SK-N-MC (cell line): ENCODE measurements at regions not wholly inside any gene's neighbourhood (a gene's known extent, or its start where the extent isn't known, plus 50 kb on each side); places are given as distances from the start of the nearest gene placed in this dataset.

Experiments
- DNase-seq: peaks from one replicate; pipeline ENCODE4 v3.0.0-alpha.2; 2011; ENCODE audit warnings: low read depth, low spot score
- H3K27ac ChIP-seq: fragments of 200-600 bp; sonication (generic); 2 replicates; pipeline ENCODE4 v1.5.1; 2016; ENCODE audit warnings: mixed run types
- H3K36me3 ChIP-seq: fragments of 200-600 bp; sonication (generic); 2 replicates; pipeline ENCODE4 v1.6.1; 2017; ENCODE audit warnings: antibody characterized with exemption, low read length, mixed read lengths; ENCODE audit not compliant: insufficient read depth
- H3K4me3 ChIP-seq: fragments of 200-600 bp; sonication (generic); 2 replicates; pipeline ENCODE4 v1.5.1; 2016
- H3K9ac ChIP-seq: fragments of 200-600 bp; sonication (generic); 2 replicates; pipeline ENCODE4 v1.8.0; 2017; ENCODE audit warnings: mixed run types, mixed read lengths; ENCODE audit not compliant: insufficient read length
- H3K9me3 ChIP-seq: fragments of 200-600 bp; sonication (generic); 2 replicates; pipeline ENCODE4 v1.6.1; 2017; ENCODE audit warnings: low read depth, mild to moderate bottlenecking, antibody characterized with exemption, low read length, moderate library complexity, mixed read lengths
- EZH2 ChIP-seq: fragments of 200-600 bp; sonication (generic); IDR thresholded peaks from one replicate; pipeline ENCODE4 v1.6.1; 2017; ENCODE audit warnings: antibody characterized with exemption
- FOXP2 ChIP-seq: optimal IDR thresholded peaks from 2 replicates; pipeline ENCODE3; 2011; ENCODE audit warnings: mild to moderate bottlenecking, moderate library complexity; ENCODE audit not compliant: insufficient read depth; ENCODE audit errors: extremely low read length, control extremely low read depth
- POLR2AphosphoS5 ChIP-seq: IDR thresholded peaks from 2 replicates; pipeline ENCODE4 v1.6.1; 2012; ENCODE audit warnings: mild to moderate bottlenecking, low read depth, low read length, borderline replicate concordance

DNA sequence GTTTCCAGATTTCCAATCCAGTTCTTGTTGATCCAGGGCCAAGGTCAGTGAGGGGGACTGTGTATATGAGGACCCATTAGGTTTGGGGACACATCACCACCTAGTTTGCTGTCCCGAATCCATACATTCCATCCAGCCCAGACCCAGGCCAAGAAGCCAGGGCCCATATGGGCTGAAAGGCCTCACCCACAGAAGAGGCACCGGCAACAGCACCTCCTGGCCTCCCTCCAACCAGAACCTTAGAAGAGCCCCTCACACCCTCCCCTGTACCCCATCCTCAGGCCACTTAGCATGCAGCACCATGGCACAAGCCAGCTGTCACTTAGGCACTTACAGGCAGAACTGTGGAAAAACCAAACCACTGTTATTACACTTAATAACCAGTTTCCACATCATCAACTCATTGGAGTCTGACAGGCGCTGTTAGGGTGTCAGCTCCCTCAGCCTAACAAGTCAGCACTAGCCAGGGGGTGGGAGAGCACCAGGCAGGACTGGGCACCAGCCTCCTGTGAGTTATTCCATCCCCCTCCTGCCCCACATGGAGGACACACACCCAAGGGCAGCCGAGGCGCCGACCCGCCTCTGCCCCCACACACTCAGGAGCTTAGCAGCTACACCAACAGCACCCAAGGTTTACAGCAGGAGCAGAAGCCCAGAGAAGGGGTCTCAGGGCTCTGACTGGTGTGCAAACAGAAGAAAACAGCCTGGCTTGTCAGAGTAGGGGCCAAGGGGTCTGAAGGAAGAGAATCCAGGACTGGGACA is 132.0 kb downstream of the BUD13 start:
- H3K9me3 ChIP-seq: no peaks in the 10 kb centered on the region
- no peak for TF ChIP-seq POLR2AphosphoS5
- TF ChIP-seq FOXP2: no peak
- no peak for TF ChIP-seq EZH2
- H3K4me3 ChIP-seq: no peak overlapping the region
- H3K27ac ChIP-seq: no peak overlapping the region
- no peak for DNase-seq
- H3K9ac ChIP-seq: no peak overlapping the region
- no peaks in the 10 kb centered on the region for H3K36me3 ChIP-seq

DNA sequence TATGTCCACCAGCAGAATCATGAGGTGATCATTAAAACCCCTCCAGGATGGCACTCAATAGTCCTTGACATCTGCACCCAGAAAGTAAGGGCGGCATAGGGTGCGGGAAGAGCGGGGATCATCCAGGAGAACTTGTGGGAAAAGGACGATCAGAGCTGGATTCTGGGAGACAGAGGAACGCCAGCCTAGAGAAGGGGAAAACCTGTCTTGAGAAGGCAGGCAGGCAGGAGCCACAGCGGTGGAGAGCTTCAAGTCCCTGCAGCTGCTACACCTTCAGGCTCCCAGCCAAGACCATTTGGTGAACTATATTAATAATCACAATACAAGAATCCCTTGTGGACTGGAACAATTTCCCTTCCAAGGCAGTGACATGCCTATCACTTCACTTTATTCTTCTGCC is 134.3 kb downstream of the BUD13 start:
- H3K36me3 ChIP-seq: no peaks in the 10 kb centered on the region
- no peak overlapping the region for H3K9ac ChIP-seq
- no peaks in the 10 kb centered on the region for H3K9me3 ChIP-seq
- H3K4me3 ChIP-seq: no peak overlapping the region
- DNase-seq: no peak
- TF ChIP-seq FOXP2 (no peak), POLR2AphosphoS5 (no peak), EZH2 (no peak)
- H3K27ac ChIP-seq: no peak overlapping the region

DNA sequence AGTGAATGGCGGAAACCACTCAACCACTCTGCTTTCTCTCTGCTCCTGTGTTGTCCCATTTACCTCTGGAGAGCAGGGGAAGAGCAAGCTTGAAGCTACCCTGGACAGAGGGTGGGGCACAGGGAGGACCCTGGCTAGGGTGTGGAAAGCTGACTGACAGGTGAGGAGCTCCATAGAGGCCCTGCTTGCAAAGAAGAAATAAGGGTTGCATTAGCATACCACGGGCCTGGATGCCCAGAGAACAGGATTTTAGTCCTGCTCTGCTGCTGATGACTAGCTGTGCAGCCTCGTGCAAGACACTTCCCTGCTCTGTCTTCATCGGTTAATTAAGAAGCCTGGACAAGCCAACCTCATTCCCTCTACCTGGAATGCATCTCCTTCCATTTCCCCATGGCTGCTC is 135.0 kb downstream of the BUD13 start:
- Histone ChIP-seq H3K27ac (no peak overlapping the region), H3K9ac (no peak overlapping the region), H3K4me3 (no peak overlapping the region), H3K9me3 (no peaks in the 10 kb centered on the region), H3K36me3 (no peaks in the 10 kb centered on the region)
- no peak for DNase-seq
- TF ChIP-seq EZH2 (no peak), POLR2AphosphoS5 (no peak), FOXP2 (no peak)

DNA sequence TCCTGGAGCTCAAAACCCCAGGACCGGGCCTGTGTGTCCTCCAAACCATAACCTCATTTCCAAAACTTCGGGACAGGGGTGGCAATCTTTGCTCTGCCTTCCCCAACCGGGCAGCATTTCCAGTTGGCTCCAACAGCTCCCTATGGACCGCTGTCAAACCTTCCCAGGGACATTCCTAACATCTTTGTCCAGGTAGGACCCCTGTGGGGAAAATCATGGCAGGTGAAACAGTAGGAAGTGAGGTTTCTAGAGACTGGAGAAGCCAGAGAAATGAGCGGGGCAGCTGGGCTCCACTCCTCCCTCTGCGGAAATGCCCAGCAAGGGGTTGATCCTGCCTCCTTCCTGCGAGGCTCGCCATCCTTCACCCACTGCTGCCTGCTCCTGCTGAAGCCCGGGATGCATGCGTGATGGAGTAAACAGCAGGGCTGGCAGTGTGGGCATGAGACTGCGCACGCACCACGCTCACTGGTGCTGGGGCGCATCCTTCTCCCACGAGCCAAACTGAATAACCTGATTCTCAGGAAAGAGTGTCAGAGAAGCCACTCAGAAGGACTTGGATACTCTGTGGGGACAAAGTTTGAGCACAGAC is 136.4 kb downstream of the BUD13 start:
- Histone ChIP-seq H3K9ac (no peak overlapping the region), H3K9me3 (no peaks in the 10 kb centered on the region), H3K4me3 (no peak overlapping the region), H3K27ac (no peak overlapping the region), H3K36me3 (no peaks in the 10 kb centered on the region)
- no peak for DNase-seq
- TF ChIP-seq POLR2AphosphoS5 (no peak), FOXP2 (no peak), EZH2 (no peak)

DNA sequence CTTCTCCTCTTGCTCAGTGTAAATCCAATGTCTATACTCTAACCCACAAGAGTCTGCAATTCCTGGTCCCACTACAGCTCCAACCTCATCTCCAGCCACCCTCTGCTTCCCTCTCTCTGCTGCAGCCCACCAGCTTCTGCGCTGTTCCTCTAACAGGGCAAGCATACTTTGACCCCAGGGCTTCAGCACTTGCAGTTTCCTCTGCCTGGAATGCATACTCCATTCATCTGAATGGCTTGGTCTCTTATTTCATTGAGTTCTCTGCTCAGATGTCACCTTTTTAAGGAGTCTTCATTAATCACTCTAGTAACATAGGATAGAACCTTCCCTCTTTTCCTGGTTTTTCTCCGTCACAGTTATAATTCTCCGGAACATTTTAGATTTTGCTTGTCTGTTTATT is 141.6 kb downstream of the BUD13 start:
- Histone ChIP-seq H3K27ac (no peak overlapping the region), H3K9me3 (no peaks in the 10 kb centered on the region), H3K36me3 (no peaks in the 10 kb centered on the region), H3K4me3 (no peak overlapping the region), H3K9ac (no peak overlapping the region)
- TF ChIP-seq EZH2 (no peak), FOXP2 (no peak)
- no peak for DNase-seq

DNA sequence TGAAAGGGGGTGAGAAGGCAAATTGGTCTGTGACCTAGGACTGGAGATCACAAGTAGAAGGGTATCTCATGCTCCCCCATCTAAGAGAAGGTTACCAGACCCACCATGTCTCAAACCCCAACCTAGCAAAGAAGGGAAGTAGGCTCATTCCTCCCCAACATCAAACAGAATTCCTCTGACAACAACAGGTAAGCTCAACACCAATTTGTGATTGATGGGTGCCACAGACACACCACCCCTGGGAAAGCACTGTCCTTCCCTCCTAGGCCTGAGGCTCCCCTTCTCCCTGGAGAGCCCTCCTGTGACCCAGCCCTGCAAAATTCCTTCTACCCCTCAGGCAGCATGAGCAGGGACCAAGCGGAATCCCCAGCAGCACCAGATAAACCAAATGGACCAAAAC is 154.3 kb downstream of the BUD13 start:
- Histone ChIP-seq H3K4me3 (no peak overlapping the region), H3K27ac (no peak overlapping the region), H3K9ac (no peak overlapping the region), H3K9me3 (no peaks in the 10 kb centered on the region), H3K36me3 (no peaks in the 10 kb centered on the region)
- TF ChIP-seq FOXP2 (no peak), POLR2AphosphoS5 (no peak), EZH2 (no peak)
- no peak for DNase-seq

DNA sequence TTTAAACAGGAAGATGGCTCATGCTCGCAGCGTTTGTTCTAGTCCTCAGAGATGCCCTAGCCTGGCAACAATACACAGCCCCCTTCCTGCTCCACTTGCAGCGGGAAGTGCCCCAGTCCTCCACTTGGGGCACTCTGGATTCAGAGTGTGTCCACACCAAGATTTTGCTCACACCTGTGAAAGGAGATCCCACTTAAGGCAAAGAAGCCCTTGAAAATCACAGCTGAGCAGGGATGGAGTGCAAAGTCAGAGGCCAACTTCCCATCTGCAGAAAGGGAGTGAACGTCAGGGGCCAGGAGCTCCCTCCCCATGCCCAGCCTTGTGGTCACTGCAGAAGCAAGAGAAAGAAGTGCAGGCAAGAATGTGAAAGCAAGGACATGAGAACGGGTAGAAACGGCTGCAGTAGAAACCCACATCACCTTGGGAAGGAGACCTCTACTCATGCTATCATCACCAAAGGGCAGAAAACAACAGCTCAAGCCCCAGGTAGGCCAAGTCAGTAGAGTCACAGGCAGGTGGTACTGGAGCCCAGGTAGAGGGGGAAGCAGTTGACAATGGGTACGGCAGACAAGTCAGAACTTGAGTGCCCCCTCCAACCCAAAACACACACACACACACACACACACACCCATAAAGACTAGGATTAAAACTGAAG is 157.4 kb downstream of the BUD13 start:
- no peak for TF ChIP-seq POLR2AphosphoS5
- TF ChIP-seq FOXP2: no peak
- no peak for TF ChIP-seq EZH2
- Histone ChIP-seq H3K4me3 (no peak overlapping the region), H3K27ac (no peak overlapping the region), H3K36me3 (no peaks in the 10 kb centered on the region), H3K9me3 (no peaks in the 10 kb centered on the region), H3K9ac (no peak overlapping the region)
- DNase-seq: no peak

DNA sequence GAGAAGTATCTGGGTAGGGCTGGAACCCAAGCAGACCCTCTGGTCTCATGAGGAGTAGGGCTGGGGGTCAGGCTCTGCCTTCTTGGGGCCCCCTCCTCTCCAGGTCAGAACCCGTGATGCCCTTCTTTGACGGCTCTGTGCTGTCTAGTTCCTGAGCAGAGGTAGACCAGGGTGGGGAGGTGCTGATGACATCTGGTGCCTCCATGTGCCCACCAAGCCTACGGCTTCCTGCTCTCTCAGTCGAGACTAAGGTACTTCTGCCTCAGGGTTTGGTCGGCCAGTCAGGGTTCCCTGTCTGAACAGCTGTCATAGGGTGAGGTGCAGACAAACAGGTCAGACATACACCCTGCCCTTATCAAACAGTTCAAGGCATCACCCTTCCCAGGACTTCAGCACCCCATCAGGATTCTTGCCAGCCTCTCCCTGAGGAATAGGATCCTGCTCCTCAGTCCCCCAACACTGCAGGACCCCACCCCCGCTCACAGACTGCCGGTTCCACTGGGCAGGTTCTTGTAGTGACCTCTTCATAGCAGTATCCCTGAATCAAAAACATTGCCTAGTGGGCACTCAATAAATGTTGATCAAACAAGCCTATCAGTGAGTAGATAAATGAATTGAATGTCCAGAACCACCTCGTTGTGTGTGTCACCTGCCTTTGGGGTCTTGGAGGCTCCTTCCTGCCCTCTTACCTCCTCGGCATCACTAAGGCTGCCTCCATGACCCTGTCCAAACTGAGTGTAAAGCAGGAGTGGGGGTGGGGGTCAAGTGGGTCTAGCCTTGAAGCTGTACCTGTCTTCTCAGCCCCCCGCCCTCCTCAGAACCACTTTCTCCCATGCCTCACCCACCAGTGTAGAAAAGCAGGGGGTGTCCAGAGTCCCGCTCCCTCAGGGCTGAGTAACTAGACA is 158.2 kb downstream of the BUD13 start:
- Histone ChIP-seq H3K27ac (no peak overlapping the region), H3K36me3 (no peaks in the 10 kb centered on the region), H3K9ac (no peak overlapping the region), H3K9me3 (no peaks in the 10 kb centered on the region), H3K4me3 (no peak overlapping the region)
- TF ChIP-seq FOXP2: no peak
- no peak for TF ChIP-seq POLR2AphosphoS5
- TF ChIP-seq EZH2: no peak
- no peak for DNase-seq
